WTC11 (cell line): ENCODE measurements at regions not wholly inside any gene's neighbourhood (a gene's known extent, or its start where the extent isn't known, plus 50 kb on each side); places are given as distances from the start of the nearest gene placed in this dataset.

Source experiments
- ATAC-seq: fragments of 200-7000 bp; cut with Tn5 transposase; 2 replicates; pipeline ENCODE4 v1.10.0; 2021; ENCODE audit warnings: mild to moderate bottlenecking, moderate library complexity
- CTCF ChIA-PET: fragments of 300-600 bp; sonication (Branson Sonifier 250); formaldehyde crosslinking; loops from one replicate; lab custom pipeline; 2021; ENCODE audit warnings: antibody characterized with exemption; lab: Charles Lee
- POLR2A ChIA-PET: fragments of 350-600 bp; sonication (Branson Sonifier 250); formaldehyde crosslinking; loops from one replicate; lab custom pipeline; 2021; ENCODE audit warnings: antibody characterized with exemption; lab: Charles Lee
- DNase-seq: peaks from one replicate; pipeline ENCODE4 v3.0.0; 2021; ENCODE audit warnings: low spot score
- H3K27ac Mint-ChIP-seq: 2 replicates; pipeline ENCODE4 v1.8.0; 2021; ENCODE audit warnings: mixed read lengths
- H3K27me3 Mint-ChIP-seq: 2 replicates; pipeline ENCODE4 v1.8.0; 2021; ENCODE audit warnings: low read depth, mild to moderate bottlenecking, moderate library complexity, mixed read lengths
- H3K36me3 Mint-ChIP-seq: 2 replicates; pipeline ENCODE4 v1.8.0; 2021; ENCODE audit warnings: mixed read lengths
- H3K4me1 Mint-ChIP-seq: 2 replicates; pipeline ENCODE4 v1.8.0; 2022; ENCODE audit warnings: mixed read lengths
- H3K4me3 Mint-ChIP-seq: 2 replicates; pipeline ENCODE4 v1.8.0; 2021; ENCODE audit warnings: mild to moderate bottlenecking, moderate library complexity, mixed read lengths
- H3K9me3 Mint-ChIP-seq: 2 replicates; pipeline ENCODE4 v1.8.0; 2021; ENCODE audit warnings: mixed read lengths
- CREB1 ChIP-seq: sonication (generic); formaldehyde crosslinking; IDR thresholded peaks from 2 replicates; pipeline ENCODE4 v1.8.0; 2023; ENCODE audit warnings: mild to moderate bottlenecking, missing genetic modification reagents
- ETV6 ChIP-seq: sonication (generic); formaldehyde crosslinking; IDR thresholded peaks from 2 replicates; pipeline ENCODE4 v1.8.1; 2022; ENCODE audit warnings: mild to moderate bottlenecking, missing genetic modification reagents
- JUN ChIP-seq: sonication (generic); formaldehyde crosslinking; IDR thresholded peaks from 2 replicates; pipeline ENCODE4 v1.8.0; 2023; ENCODE audit warnings: mild to moderate bottlenecking, missing genetic modification reagents
- NR3C1 ChIP-seq: sonication (generic); formaldehyde crosslinking; conservative IDR thresholded peaks from 2 replicates; pipeline ENCODE4 v1.8.1; 2023; ENCODE audit warnings: low read depth, mild to moderate bottlenecking, missing genetic modification reagents
- OVOL2 ChIP-seq: fragments of 250-450 bp; sonication (Bioruptor Pico); IDR thresholded peaks from 2 replicates; pipeline ENCODE4 v1.9.0; 2021; ENCODE audit warnings: mild to moderate bottlenecking, borderline replicate concordance
- RELA ChIP-seq: sonication (generic); formaldehyde crosslinking; IDR thresholded peaks from 2 replicates; pipeline ENCODE4 v1.8.1; 2022; ENCODE audit warnings: missing genetic modification reagents, mild to moderate bottlenecking, borderline replicate concordance
- SMAD4 ChIP-seq: sonication (generic); formaldehyde crosslinking; IDR thresholded peaks from 2 replicates; pipeline ENCODE4 v1.8.0; 2022; ENCODE audit warnings: mild to moderate bottlenecking, missing genetic modification reagents
- TEAD1 ChIP-seq: sonication (generic); formaldehyde crosslinking; IDR thresholded peaks from 2 replicates; pipeline ENCODE4 v1.8.0; 2022; ENCODE audit warnings: mild to moderate bottlenecking, missing genetic modification reagents
- TF ChIP-seq, protein P1 (sequence below): fragments of 250-450 bp; sonication (Bioruptor Pico); IDR thresholded peaks from 2 replicates; pipeline ENCODE4 v1.9.0; 2021; ENCODE audit warnings: mild to moderate bottlenecking
- TF ChIP-seq, protein P2 (sequence below): sonication (generic); formaldehyde crosslinking; IDR thresholded peaks from 2 replicates; pipeline ENCODE4 v1.8.1; 2023; ENCODE audit warnings: mild to moderate bottlenecking, missing genetic modification reagents, borderline replicate concordance
- TF ChIP-seq, protein P3 (sequence below): fragments of 250-450 bp; sonication (Bioruptor Pico); IDR thresholded peaks from 2 replicates; pipeline ENCODE4 v2.1.2; 2022; ENCODE audit warnings: mild to moderate bottlenecking, moderate library complexity
- TF ChIP-seq, protein P4 (sequence below): sonication (generic); formaldehyde crosslinking; IDR thresholded peaks from 2 replicates; pipeline ENCODE4 v1.8.1; 2022; ENCODE audit warnings: low read depth, missing genetic modification reagents, borderline replicate concordance
- TF ChIP-seq, protein P5 (sequence below): sonication (generic); formaldehyde crosslinking; conservative IDR thresholded peaks from 2 replicates; pipeline ENCODE4 v1.8.1; 2023; ENCODE audit warnings: mild to moderate bottlenecking, low read depth, missing genetic modification reagents, moderate library complexity
- TF ChIP-seq, protein P6 (sequence below): sonication (generic); formaldehyde crosslinking; IDR thresholded peaks from 2 replicates; pipeline ENCODE4 v1.8.1; 2022; ENCODE audit warnings: missing genetic modification reagents, borderline replicate concordance

DNA sequence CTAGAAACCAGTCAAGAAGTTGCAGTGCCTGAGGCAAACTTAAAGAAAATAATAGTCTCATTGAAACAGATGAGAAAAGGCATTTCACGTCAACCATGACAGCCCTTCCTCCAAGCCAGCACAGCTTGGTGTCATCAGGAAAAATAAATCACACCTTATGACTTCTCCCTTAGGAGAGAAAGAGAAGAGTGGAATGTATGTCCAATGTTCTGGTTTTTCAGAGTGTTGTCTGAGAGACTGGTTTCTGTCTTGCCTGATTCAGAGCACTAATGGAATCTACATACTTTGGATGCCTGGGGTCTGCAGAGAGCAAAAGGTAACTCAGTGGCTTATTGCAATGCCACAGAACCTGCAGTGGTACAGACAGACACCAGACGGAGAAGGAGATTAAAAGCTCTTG, 105.5 kb upstream of the PDE4D start (continued):
- TF ChIP-seq OVOL2 (CRISPR knock-in tag) = no peak
- TF ChIP-seq, protein P1, sequence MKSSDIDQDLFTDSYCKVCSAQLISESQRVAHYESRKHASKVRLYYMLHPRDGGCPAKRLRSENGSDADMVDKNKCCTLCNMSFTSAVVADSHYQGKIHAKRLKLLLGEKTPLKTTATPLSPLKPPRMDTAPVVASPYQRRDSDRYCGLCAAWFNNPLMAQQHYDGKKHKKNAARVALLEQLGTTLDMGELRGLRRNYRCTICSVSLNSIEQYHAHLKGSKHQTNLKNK = no peak
- TF ChIP-seq, protein P2, sequence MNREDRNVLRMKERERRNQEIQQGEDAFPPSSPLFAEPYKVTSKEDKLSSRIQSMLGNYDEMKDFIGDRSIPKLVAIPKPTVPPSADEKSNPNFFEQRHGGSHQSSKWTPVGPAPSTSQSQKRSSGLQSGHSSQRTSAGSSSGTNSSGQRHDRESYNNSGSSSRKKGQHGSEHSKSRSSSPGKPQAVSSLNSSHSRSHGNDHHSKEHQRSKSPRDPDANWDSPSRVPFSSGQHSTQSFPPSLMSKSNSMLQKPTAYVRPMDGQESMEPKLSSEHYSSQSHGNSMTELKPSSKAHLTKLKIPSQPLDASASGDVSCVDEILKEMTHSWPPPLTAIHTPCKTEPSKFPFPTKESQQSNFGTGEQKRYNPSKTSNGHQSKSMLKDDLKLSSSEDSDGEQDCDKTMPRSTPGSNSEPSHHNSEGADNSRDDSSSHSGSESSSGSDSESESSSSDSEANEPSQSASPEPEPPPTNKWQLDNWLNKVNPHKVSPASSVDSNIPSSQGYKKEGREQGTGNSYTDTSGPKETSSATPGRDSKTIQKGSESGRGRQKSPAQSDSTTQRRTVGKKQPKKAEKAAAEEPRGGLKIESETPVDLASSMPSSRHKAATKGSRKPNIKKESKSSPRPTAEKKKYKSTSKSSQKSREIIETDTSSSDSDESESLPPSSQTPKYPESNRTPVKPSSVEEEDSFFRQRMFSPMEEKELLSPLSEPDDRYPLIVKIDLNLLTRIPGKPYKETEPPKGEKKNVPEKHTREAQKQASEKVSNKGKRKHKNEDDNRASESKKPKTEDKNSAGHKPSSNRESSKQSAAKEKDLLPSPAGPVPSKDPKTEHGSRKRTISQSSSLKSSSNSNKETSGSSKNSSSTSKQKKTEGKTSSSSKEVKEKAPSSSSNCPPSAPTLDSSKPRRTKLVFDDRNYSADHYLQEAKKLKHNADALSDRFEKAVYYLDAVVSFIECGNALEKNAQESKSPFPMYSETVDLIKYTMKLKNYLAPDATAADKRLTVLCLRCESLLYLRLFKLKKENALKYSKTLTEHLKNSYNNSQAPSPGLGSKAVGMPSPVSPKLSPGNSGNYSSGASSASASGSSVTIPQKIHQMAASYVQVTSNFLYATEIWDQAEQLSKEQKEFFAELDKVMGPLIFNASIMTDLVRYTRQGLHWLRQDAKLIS (CRISPR knock-in tag) = no peak

DNA sequence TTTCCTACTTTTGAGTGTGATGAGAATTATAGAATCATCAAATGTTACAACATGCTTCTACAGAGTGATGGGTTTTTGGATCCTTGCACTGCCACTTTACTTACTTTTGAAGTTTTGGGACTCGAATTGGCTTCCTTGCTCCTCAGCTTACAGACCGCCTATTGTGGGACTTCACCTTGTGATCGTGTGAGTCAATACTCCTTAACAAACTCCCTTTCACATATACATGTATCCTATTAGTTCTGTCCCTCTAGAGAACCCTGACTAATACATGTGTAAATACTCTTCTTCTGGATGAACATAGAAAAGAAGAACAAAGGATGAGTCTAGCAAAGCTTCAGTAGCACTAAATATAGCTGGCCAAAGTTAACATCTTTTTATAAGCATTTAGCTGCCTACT, 98.7 kb upstream of the PDE4D start:
- Mint-ChIP-seq H3K9me3 (no peaks in the 10 kb centered on the region), H3K36me3 (no peaks in the 10 kb centered on the region), H3K27me3 (no peaks in the 10 kb centered on the region), H3K27ac (no peak overlapping the region), H3K4me1 (peaks cover 6% of the 10 kb centered on the region), H3K4me3 (no peak overlapping the region)
- ChIA-PET POLR2A (no interaction called here), CTCF (no interaction called here)
- no peak for DNase-seq
- no peak for TF ChIP-seq RELA (CRISPR knock-in tag)
- TF ChIP-seq, protein P3, sequence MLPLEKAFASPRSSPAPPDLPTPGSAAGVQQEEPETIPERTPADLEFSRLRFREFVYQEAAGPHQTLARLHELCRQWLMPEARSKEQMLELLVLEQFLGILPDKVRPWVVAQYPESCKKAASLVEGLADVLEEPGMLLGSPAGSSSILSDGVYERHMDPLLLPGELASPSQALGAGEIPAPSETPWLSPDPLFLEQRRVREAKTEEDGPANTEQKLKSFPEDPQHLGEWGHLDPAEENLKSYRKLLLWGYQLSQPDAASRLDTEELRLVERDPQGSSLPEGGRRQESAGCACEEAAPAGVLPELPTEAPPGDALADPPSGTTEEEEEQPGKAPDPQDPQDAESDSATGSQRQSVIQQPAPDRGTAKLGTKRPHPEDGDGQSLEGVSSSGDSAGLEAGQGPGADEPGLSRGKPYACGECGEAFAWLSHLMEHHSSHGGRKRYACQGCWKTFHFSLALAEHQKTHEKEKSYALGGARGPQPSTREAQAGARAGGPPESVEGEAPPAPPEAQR = no peak
- no peak for TF ChIP-seq NR3C1 (CRISPR knock-in tag)
- no peak for TF ChIP-seq TEAD1
- no peak for TF ChIP-seq SMAD4 (CRISPR knock-in tag)
- TF ChIP-seq, protein P4, sequence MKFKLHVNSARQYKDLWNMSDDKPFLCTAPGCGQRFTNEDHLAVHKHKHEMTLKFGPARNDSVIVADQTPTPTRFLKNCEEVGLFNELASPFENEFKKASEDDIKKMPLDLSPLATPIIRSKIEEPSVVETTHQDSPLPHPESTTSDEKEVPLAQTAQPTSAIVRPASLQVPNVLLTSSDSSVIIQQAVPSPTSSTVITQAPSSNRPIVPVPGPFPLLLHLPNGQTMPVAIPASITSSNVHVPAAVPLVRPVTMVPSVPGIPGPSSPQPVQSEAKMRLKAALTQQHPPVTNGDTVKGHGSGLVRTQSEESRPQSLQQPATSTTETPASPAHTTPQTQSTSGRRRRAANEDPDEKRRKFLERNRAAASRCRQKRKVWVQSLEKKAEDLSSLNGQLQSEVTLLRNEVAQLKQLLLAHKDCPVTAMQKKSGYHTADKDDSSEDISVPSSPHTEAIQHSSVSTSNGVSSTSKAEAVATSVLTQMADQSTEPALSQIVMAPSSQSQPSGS (CRISPR knock-in tag) = no peak
- no peak for TF ChIP-seq JUN
- TF ChIP-seq, protein P5, sequence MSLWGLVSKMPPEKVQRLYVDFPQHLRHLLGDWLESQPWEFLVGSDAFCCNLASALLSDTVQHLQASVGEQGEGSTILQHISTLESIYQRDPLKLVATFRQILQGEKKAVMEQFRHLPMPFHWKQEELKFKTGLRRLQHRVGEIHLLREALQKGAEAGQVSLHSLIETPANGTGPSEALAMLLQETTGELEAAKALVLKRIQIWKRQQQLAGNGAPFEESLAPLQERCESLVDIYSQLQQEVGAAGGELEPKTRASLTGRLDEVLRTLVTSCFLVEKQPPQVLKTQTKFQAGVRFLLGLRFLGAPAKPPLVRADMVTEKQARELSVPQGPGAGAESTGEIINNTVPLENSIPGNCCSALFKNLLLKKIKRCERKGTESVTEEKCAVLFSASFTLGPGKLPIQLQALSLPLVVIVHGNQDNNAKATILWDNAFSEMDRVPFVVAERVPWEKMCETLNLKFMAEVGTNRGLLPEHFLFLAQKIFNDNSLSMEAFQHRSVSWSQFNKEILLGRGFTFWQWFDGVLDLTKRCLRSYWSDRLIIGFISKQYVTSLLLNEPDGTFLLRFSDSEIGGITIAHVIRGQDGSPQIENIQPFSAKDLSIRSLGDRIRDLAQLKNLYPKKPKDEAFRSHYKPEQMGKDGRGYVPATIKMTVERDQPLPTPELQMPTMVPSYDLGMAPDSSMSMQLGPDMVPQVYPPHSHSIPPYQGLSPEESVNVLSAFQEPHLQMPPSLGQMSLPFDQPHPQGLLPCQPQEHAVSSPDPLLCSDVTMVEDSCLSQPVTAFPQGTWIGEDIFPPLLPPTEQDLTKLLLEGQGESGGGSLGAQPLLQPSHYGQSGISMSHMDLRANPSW (CRISPR knock-in tag) = no peak
- no peak for TF ChIP-seq ETV6 (CRISPR knock-in tag)
- TF ChIP-seq, protein P6, sequence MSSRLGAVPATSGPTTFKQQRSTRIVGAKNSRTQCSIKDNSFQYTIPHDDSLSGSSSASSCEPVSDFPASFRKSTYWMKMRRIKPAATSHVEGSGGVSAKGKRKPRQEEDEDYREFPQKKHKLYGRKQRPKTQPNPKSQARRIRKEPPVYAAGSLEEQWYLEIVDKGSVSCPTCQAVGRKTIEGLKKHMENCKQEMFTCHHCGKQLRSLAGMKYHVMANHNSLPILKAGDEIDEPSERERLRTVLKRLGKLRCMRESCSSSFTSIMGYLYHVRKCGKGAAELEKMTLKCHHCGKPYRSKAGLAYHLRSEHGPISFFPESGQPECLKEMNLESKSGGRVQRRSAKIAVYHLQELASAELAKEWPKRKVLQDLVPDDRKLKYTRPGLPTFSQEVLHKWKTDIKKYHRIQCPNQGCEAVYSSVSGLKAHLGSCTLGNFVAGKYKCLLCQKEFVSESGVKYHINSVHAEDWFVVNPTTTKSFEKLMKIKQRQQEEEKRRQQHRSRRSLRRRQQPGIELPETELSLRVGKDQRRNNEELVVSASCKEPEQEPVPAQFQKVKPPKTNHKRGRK (CRISPR knock-in tag) = no peak
- no peak for TF ChIP-seq CREB1 (CRISPR knock-in tag)
- TF ChIP-seq, protein P2 (CRISPR knock-in tag) = no peak
- ATAC-seq = no peak
